HG03378 (cell line): ENCODE measurements at regions not wholly inside any gene's neighbourhood (a gene's known extent, or its start where the extent isn't known, plus 50 kb on each side); places are given as distances from the start of the nearest gene placed in this dataset.

Experiments used
- ATAC-seq: cut with Tn5 transposase; IDR thresholded peaks from one replicate; pipeline ENCODE4 v1.9.1; 2021; ENCODE audit warnings: mild to moderate bottlenecking, moderate library complexity; ENCODE audit not compliant: unreplicated experiment

DNA sequence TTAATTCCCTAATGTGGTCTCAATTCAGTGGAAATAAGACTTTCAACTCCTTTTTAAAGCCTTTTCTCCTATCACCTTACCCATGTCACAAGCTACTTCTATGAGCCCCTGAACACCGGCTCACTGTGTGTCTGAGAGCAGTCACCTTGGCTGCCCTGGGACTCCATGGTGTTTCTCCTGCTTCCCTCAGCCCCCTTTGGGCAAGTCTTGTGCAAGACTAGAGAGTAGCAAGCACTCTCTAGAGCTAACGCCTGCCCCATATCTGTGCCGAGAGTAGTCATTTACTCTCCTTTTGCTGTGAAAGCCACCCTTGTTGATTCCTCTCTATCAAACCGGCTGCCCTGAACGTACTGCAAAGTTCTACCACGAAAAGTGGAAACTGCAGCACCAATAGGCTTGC lies 77.9 kb upstream of the DAB2 start:
- no peak for ATAC-seq

DNA sequence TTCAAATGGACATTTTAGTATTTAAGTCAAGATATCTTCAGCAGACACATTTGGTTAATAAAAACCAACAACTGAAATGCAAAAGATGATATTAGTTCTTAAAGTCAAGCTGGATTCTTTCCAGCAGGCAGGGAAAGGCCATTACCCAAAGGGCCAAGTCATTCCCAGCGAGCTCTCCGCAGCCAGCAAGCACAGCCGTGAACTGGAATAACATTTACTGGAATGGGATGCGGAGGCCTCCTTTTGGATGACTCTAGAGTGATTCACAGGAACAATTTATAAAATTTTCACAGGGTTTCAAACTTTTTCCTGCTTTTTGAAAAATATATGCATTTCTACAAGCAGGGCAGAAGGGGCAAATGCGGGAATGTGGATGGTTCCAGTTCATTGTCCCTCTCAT lies 76.6 kb upstream of the DAB2 start:
- ATAC-seq, result no peak

DNA sequence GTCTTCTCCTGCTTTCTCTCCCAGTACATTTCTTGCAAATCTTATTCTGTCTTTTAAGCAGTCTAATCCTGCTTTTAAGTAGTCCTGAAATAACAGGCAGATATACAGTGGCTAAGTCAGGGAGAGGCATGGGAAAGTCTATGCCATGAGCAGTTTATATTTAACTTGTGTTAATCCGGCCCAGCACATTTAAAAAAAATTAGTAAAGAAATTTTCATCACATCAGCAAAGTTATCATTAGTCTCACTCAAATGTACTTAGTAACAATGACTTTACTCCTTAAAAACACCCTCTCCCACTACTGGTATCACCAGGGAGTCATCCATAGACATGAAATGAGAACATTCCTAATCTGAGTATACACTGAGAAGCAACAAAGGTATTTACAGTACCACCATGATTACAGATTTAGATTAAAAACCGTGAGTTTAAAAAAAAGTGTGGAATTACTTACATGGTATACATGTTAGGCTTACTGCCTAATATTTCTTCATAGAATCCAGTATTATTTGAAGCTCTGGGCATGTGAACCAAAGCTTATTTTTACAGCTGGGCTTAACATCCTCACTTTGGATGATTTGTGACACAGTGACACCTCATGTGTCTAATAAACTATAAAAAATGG lies 75.9 kb upstream of the DAB2 start:
- no peak for ATAC-seq

DNA sequence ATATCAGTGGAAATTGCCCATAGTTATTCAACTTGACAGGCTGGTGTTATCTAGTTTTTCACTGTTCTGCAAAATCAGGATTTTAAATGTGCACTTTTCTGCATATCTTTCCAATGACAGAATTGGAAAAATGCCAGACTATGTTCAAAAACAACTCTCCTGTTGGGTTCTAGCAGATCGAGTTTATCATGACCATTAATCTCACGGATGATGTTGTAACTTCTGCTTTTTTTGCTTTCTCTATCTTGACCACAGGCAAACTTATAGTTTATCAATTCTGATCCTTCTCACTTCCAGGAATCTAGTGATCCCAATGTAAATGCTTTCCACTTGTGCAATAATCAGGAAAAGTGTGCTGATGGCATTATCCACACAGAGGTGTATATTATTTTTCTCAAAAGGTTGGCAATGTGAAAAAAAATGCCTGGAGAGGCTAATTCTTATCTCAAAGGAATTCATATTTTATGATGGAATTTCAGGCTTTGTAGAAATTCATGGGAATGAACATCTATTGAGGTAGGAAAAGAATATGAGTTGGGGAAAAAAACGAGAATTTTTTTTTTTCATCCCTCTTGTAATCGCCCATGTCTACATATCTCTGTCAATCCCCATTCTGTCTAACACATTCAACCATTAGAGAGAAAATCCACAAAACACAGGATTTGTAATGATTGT lies 73.6 kb upstream of the DAB2 start:
- ATAC-seq, result no peak

DNA sequence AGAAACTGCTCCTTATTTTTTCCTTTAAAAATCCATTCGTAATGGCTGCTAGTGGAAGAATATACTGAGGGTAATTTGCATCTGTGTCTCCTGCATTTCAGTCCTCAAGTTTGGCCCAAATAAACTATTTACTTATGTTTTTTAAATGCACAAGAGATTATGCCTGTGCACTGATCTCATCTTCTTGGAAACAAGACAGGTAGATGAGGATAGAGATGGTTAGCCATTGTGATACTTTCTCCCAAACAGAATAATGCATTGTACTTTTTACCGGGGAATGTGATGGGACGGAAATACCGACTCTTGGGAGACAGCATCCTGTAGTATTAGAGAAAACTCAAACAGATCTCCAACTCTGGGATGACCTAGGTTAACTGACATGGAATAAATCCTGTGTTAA lies 72.5 kb upstream of the DAB2 start:
- ATAC-seq, result no peak

DNA sequence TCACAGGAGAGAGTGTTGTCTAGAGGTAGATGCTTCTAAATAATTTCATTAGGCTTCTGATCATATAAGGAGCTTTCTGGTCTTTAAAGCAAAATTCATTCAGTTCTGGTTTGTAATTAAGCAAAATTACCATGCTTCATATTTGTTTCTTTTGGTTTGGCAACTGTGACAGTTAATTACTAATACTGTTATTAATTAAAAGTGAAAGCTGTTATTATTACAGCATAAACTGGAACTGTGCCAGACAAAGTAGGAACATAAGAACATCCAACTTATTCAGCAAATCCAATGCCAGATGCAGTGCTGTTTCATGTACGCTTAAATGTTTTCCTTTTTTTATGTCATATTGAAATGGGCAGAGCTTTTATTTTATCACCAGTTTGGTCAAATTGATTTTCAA lies 70.4 kb upstream of the DAB2 start:
- ATAC-seq, result no peak

DNA sequence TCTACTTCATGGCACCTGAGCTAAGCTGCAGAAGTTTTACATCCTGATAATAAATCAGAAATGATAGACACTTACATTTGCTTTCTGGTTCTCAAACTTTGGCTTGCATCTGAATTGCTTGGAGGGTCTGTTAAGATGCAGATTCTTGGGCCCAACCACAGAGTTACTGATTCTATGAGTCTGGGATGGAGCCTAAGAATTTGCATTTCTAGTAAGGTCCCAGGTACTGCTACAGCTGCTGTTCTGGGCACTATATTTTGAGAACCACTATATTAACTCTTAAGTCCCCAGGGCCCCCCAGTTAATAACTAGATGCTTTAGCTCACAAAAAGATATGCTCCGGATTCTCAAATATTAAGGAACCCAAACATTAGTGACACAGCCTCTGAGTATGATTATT lies 69.8 kb upstream of the DAB2 start:
- ATAC-seq, result no peak

DNA sequence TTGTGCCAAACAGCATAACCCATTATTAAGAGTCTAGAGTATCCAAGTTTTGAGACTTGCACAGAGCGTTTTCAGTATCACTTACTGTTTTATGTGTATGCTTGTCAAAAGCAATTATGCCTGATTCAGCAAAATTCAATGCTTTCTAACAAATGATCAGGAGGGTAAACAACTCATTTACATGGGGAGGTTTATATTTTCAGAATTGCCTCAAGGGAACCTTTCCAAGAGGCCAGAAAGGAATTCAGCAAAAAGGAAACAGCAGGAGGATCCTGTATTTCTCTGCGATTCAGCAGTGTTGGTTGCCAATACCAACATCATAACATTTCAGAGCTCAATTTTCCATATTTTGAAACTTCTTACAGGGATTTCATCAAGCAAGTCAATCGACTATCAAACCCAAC lies 69.3 kb upstream of the DAB2 start:
- no peak for ATAC-seq

DNA sequence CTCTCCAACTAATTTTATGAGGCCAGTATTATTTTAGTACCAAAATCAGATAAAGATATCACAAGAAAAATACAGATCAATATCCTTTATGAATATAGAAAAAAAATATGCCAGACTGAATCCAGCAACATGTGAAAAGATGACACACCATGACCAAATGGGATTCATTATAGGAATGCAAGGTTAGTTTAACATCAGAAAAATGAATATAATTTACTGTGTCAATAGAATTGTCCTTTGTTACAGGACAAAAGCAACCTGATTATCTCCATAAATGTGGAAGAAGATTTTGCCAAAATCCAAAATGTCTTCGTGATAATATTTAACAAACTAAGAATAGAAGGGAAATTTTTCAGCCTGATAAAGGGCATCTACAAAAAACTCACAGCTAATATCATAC lies 66.4 kb upstream of the DAB2 start:
- ATAC-seq, result no peak

DNA sequence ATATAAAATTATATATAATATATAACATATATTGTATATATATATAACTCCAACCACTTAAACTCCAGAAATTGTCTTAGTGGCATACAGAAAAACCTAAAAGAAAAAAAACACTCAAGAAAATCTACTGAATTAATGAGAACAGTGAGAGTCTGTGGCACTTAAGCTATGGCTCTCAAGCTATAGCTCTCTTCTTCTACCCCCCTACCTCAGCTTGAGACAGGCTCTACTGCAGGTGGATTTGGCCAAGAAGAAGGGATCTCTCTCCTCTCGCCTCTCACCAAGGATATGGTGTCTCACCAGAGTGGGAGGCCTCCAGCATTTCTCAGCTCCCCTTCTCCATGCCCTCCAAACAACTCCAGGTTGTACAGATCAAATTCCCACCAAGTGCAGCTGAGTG lies 64.5 kb upstream of the DAB2 start:
- no peak for ATAC-seq

DNA sequence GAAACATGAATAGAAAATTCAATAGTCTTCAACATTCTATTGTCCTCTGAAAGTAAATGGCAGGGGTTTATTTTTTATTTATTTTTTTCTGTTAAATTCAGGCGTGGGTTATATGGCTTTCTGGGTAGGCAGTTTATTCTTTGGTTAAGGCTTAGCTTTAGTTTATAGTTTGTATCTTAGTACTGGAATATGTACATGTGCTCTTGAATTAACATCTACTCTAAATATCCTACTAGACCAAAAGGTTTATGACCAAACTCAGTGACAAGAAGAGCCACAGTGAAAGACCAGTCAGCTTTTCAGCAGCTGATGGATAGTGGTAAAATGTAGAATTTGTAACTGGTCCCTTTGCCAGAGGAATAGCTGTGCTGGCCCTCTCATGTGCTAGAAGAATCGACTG lies 62.0 kb upstream of the DAB2 start:
- no peak for ATAC-seq

DNA sequence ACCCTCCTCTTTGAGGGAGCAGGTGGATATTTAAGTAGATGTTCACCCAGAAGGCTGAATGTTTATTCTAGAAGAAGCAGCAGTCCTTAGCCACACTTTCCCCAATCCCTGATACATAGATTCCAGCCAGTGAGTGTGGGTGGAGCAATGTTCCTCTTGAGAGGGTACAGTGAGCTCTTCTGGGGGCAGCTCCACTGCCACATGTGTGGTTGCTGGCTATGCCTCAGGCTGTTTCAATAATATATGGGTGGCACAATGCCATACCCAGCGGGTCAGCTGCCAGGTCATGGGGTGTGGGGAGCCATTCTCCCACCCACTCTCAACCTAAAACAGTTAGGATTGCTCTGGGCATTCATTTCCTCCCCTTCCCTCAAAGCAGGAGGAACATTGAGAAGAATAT lies 61.6 kb upstream of the DAB2 start:
- ATAC-seq, result no peak

DNA sequence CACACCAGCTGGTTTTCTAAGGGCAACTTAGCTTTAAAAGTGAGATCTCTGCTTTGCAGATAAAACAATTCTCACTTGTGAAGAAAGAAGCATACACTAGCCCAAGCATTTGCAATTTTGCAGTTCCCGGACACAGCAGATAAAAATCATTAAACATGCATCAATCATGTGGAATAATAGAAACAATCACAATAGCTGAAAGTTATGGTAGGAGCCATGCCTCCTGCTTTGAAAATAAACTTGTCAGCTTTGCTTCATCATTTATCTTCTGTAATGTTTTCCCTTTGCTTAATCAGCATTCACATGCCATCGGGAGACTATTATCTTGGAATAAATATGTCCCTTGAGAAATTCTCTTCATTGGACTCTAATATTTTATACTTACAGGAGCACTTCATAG lies 60.3 kb upstream of the DAB2 start:
- ATAC-seq, result no peak

DNA sequence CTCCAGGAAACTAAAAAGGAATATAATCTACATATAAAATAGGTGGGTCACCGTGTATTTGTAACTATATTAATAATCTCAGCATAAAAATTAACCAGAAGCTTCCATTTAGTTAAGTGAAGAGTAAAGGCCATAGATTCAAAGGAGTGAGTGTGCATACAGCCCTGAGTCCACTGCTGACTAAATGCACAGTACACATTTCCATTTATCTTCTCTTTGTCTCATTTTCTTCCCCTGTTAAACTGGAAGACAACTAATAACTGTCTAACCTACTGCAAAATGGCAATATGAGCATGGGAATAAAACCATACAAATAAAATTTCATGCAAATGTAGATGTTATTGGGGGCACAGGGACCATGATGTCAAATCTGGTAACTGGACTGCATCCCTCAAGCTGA lies 59.9 kb upstream of the DAB2 start:
- no peak for ATAC-seq

DNA sequence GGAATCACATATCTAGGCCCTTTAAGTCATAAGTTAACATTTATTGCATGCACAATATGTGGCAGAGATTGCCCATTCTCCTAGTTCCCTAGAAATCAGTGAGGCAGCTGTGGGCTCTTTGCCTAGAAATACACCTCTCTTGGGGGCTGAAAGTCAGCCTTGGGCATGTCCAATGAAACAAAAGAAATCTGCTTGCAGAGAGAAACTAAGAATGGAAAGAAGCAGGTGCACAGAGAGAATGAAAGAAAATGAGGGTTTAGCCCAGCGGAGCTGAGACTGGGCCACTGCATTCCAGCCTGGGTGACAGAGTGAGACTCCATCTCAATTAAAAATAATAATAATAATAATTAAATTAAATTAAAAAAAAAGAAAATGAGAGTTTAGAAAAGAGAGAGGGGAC lies 57.3 kb upstream of the DAB2 start:
- ATAC-seq, result no peak

DNA sequence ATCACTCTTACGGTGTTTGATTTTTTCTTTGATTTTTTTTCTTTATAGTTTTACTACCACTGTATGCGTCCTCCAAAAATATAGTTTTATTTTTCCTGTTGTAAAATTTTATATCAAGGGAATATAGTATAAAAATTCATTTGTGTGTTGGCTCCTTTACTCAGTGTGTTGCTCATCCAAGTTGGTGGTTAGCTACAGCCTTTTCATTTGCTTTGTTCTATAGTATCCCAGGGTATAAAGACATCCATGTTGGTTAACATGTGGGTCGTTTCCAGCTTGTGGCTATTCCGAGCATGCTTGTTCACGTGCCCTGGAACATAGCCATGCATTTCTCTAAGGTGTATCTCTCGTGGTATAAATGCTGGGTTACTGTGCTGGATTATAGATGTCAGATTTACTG lies 54.8 kb upstream of the DAB2 start:
- no peak for ATAC-seq

DNA sequence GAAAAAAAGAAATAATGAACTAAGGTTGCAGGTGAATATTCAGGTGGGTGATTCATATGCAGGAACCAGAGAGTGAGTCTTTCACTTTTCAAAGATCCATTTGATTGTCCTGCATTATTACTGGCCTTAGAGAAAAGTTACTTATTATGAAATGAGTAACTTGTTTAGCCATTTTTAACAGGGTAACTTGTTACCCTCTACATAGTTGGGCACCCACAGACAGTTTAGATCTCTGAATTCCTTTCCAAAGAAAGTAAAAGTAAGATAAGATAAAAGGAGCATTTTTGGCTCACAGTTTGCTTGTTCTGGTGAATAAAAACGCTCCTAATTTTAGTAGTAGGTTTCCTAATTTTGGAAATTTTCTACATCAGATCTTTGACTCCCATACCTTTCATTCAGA lies 54.1 kb upstream of the DAB2 start:
- no peak for ATAC-seq

DNA sequence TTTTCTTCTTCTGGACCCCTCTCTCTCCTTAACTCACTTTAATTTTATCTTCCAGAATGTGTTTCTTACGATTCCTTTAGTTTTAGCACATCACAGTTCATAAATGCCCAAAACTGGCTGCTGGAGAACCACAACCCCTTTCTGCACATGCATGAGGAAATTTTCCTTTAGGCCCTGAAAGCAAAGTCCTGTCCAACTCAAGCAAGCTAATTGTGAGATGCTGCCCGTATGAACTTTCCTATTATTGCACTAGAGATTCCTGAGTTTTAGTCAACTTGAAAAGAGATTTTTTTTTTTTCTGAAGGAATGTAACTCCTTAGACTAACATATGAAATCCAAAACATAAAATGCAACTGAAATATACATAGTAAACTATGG lies 52.1 kb upstream of the DAB2 start:
- no peak for ATAC-seq

DNA sequence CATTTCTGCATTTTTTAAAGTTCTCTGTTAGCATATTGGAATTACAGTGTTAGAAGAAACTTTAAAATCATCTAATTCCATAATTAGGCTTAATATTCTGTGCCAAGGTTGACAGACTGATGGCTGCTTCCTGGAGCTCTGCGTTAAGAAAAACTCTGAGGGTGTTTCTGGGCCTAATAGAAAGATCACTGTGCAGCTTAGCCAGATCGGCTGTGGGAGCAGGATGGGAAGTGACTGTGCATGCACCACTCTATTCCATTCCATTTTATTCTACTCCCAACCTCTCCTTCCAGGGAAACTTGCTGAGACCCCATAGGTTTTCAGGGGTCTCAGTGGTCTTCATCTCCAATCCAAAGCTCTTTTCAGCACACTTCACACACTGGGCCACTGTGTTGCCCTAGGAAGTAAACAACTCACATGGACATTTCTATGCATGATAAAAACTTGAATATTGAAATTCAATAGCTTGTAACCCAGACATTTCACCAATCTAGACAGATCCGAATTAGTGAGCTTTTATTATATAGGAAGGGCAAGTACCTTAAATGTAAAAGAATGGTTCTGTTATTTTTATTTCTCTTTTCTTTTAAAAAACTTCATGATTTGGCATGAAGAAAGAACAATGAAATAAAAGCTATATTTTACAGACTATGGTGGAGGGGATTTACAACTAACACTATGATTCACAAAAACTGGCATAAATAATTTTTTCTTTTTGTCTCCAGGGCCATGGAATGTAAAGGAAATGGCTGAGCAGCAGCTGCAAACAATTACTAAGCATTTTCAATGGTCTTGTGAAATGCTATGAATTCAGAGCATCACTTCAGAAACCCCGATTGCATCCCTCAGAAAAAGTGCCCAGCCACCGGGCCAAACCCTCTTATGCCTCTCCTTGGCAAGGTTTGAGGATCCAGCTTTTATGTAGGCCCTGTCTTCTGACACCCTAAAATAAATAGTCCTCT lies 51.4 kb upstream of the DAB2 start:
- ATAC-seq, result no peak

DNA sequence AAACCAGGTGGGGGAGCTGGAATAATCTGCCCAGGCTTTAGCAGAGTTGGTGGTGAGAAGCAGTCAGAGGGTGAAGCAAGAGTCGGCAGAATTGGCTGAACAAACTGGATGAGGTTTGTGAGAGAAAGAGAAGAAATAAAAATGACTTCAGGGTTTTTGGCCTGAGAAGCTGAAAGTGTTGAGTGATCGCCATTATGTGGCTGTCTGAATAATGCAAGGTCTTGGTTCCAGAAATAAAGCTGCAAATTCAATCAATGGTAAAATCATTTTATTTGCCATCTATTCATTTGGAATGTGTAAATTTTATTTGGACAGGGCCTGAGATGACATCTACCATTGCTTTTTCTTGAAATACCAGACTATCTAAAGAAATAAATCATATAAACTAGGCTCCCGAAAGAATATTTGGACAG lies 50.4 kb upstream of the DAB2 start:
- ATAC-seq, result no peak
